Lung microvascular endothelial cell (primary cell): ENCODE measurements at regions not wholly inside any gene's neighbourhood (a gene's known extent, or its start where the extent isn't known, plus 50 kb on each side); places are given as distances from the start of the nearest gene placed in this dataset.
A peak's percentile ranks its signal among the peaks of the same experiment; 100 is the strongest.

Experiments used
- DNase-seq, 2 donors: peaks; one replicate each; pipeline versions ENCODE4 v3.0.0 to v3.0.0-alpha.2; 2010; ENCODE audit warnings: low read depth in 2 of 2

- no peak for DNase-seq
Measured at GRCh38 chr9:29656641-29657406, 2083.5 kb upstream of the C9orf72 start.

DNA sequence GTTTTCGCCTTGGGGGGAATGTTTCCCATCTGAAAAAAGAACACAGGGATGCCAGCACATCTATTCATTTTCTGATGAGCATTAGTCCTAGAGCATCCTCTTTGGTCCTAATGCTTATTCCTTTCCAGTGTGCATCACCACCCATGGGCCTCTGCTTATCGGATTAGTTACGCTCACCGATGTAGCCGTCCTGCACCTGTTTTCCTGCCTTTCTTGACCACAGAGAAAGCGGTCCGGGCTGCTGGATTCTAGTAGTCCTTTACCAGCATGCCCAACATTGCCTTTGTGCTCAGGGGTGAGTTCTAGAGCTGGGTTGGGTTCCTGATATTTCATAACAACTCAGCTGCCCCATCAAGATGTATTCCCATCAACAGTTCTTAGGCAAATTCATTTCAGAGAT, 2084.5 kb upstream of the C9orf72 start:
- no peak for DNase-seq

GRCh38 chr9:29659014-29659413, 2085.7 kb upstream of the C9orf72 start:
- no peak for DNase-seq

GRCh38 chr9:29659736-29660135, 2086.5 kb upstream of the C9orf72 start:
- no peak for DNase-seq

GRCh38 chr9:29668732-29669131, 2095.5 kb upstream of the C9orf72 start:
- DNase-seq: no peak

DNA sequence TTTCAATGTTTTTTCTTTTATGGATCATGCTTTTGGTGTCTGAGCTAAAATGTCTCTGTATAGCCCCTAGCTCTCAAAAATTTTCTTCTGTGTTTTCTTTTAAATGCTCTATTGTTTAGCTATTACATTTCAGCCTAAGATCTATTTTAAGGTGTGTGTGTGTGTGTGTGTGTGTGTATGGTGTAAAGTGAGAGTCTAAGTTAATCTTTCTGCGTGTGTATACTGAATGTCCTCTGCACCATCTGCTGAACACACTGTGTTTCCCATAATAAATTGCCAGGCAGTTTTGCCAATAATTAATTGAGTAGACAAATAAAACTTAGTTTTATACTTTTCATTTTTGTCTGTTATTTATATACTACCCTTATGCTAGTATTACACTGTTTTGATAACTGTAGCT, 2096.3 kb upstream of the C9orf72 start:
- DNase-seq: no peak

GRCh38 chr9:29685531-29685930, 2112.2 kb upstream of the C9orf72 start:
- no peak for DNase-seq

GRCh38 chr9:29691145-29691544, 2117.9 kb upstream of the C9orf72 start:
- no peak for DNase-seq

GRCh38 chr9:29691758-29692407, 2118.6 kb upstream of the C9orf72 start:
- no peak for DNase-seq

DNA sequence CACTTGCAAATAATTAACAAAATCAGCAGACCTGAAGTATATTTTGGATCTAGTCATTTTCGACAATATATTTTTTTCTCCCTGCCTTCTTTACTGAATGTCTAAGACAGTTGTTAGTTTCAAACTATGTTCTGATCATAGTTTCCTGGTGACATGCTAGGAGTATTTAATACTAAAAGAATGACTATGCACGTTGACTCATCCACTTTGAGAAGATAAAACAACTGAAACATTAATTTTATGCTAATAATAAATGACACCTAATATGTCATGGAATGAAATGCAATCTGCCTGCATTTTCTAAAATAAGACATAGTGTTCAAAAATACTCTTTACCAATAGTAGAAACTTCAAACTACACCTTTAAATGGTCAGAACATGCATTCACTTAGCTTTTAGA, 2123.7 kb upstream of the C9orf72 start:
- no peak for DNase-seq

GRCh38 chr9:29701559-29701958, 2128.3 kb upstream of the C9orf72 start:
- DNase-seq: no peak

DNA sequence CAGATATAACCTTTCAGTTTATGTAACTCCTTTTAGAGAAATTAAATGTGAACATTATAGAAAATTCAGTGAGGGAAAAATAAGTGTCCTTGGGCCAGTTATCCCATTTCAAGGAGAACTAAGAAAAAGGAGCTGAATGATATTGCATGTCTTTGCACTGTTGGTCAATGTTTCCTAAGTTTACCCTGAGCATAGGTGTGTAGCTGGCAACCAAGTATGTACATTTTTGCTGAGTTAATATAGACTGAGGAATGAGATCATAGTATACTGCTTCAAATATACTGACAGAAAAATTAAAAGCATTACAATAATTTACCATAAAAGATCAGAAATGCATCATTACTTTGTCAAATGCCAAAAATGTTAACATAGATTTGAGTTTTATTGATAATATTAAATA, 2128.7 kb upstream of the C9orf72 start:
- no peak for DNase-seq

GRCh38 chr9:29714860-29715259, 2141.6 kb upstream of the C9orf72 start:
- no peak for DNase-seq

GRCh38 chr9:29717631-29718030, 2144.3 kb upstream of the C9orf72 start:
- no peak for DNase-seq

DNA sequence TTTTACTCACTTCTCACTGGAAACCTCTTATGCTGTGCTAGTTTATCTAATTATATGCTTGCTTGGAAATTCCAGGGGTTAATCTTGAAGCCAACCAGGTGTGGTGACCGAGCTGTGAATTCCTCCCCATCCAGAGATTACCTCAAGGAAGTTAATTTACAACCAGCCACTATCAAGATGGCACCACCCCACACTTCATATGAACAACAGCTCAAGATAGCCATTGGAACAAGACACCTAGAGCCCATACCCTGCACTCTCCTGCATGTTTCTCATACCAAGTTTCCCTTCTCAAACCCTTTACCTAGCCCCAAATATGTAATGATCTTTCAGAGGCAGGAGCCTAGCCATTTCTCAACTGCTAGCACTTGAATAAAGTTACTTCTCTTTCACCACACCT, 2156.9 kb upstream of the C9orf72 start:
- DNase-seq: no peak

- no peak for DNase-seq
Measured at GRCh38 chr9:29740518-29740917, 2167.2 kb upstream of the C9orf72 start.

DNA sequence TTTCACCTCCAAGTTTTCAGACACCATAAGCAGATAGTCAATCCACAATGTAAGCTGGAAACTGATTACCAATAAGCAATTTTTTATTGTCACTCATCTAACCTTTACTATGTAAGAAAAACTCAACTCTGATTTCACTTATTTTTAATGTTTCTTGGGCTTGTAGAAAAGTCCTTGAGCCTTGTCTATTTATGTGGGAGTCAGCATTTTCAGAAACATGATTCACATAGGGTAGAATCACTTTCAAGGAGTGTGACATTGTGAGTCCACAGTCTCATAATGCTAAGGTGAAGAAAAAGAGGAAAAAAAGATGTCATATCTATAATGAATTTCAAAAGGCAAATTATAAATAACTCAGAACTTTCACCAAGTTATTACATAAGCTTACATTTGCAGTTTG, 2167.9 kb upstream of the C9orf72 start:
- no peak for DNase-seq

GRCh38 chr9:29750062-29750461, 2176.8 kb upstream of the C9orf72 start:
- peak in 1 of 2 donors; percentile 1 for DNase-seq

DNA sequence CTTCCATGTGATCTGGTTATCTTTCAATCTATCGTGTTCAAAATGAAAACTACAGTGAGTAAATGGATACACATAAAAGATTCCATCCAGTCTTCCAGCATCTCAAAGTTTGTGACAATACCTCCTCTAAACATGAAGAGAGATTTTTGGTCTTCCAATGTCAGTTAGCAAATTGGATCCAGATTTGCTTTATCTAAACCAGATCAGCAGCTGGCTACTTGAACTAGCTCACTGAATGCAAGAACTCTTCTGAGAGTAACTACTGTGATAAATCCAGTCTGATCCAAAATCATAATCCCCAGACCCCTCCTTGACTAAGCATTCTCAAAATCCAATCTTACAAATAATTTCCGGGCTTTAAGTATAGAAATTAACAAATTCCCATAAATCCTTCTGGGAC, 2177.9 kb upstream of the C9orf72 start:
- no peak for DNase-seq

DNA sequence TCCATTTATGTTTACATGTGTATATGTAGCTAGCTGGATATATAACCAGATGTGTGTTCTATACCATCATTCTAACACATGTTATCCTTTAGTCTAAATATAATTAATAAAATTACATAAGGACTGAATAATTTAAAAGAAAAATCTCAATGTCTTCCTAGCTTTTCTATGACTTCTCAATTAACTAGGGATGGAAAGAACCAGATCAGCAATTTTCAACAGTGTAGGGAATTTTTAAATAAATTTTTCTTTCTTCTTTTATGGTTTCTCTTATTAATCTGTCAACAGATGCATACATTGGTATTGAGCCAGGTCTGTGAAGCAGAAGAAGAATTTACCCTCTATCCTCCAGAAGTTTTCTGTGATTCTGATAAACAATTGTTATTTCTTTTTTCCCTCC, 2180.4 kb upstream of the C9orf72 start:
- DNase-seq: no peak

DNA sequence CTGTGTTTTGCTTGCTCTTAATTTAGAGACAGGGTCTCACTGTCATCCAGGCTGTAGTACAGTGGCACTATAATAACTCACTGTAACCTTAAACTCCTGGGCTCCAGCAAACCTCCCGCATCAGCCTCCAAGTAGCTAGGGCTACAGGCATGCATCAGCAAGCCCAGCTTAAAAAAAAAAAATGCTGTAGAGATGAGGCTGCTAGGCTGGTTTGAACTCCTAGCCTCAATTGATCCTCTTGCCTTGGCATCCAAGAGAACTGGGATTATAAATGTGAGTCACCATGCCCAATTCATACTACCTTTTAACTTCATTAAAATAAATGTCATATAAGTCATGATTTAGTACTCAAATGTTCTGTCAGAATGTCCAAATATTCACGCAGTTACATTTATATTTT, 2195.7 kb upstream of the C9orf72 start:
- no peak for DNase-seq

DNA sequence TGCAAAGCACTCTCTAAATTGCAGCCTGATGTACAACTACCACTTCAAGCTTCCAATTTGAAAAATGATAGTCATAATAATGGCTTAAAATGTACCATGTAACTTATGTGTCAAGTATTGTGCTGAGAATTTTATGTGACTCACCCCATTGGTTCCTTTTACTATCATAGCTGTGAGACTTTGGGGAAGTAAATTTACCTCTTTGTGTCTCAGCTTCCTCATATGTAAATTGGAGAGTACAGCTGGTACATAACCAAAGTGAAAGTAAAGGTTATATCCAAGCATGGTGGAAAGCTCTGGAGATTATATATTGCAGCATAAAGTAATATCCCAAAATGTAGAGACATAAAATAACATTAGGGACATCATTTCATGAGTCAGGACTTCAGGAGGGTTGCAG, 2200.4 kb upstream of the C9orf72 start:
- no peak for DNase-seq

DNA sequence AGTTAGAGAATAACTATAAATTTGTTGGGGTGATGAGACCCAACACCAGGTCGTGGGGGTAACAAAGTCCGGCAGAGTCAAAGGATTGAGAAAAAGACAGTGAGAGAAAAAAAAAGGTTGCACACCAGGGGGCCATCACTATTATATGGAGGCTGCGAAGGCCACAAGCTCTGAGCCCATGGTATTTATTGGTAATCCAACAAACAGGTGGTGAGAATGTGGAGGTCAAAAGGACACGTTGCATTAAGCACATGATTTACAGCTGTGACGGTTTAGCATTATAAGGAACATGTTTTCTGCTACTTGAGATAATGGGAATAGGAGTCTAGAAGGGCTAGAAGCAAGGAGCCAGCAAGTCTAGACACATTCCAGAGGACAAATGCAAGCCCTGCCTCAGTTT, 2202.2 kb upstream of the C9orf72 start:
- no peak for DNase-seq
